DMS53 treated with DMSO at 0.1 percent for 48 hours (cell line): ENCODE measurements at regions not wholly inside any gene's neighbourhood (a gene's known extent, or its start where the extent isn't known, plus 50 kb on each side); places are given as distances from the start of the nearest gene placed in this dataset.
"Not testable (repeated sequence)": the region's sequence is repeated elsewhere in the genome, so short reads cannot be mapped to it uniquely, and the experiment has no call there.

Source experiments
- DNase-seq: peaks from one replicate; lab custom pipeline; 2025; ENCODE audit not compliant: unreplicated experiment; lab: John Stamatoyannopoulos, UW

DNA sequence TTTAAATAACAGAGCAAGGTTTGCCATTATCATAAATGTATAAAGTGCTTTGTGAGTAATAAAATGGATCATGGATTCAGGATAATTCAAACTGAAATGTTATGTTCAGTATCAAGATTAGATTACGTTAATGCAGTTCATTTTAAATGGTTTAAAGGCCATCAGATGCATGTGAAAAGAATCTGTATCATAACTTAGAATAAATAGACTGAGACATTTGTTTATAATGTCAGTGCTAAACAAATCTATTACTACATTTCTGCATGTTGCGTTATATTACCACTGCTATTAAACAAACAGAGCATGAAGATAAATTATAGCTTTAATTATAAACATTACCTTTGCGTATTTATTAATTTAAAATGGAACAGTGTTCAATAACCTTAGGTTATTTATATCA, 160.2 kb downstream of the TOX3 start:
- DNase-seq = no peak

DNA sequence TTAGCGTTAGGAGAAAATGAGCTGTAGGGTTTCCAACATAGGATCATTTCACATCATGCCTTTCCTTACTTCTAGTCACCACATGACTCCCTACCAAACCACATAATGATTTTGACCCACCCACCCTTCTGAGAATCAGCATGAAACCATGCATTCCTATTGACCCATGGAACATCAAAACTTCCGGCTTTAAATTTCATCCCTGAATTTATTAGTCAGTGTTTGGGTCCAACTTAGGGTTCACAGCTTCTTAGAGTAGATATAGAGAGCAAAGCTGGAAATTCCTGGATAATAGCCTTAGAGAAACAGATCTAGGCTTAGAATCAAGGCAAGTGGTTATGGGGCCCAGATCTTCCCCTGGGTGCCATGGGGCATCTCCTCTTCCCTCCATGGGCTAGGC, 162.6 kb downstream of the TOX3 start:
- no peak for DNase-seq

DNA sequence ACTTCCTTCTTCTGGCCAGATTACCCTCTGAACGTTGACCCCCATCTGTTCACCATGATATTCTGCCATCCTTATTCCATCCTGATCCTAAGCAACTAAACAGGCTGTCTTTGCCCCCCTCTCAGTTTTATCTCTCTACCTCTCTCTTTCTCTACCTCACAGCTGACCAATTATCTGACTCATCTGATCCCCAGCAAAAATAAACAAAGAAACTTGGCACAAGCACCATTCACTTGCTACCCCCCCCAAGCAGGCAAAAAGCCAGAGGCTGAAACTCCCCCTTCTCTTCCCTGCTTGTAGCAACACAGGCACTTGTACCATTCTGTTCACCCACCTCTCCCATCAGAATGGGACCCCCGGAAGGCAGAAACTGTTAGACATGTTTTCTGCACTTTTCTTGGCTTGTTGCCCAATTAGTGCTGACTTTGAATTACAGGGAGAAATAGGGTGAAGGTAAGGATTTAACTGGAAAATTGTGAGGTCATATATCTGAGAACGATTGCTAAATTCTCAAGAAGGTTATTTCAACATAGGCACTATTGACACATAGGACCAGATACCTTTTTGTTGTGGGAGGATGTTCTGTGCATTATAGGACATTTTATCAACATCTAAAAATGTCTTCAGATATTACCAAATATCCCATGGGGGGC, 163.2 kb downstream of the TOX3 start:
- peak; percentile 58 for DNase-seq

DNA sequence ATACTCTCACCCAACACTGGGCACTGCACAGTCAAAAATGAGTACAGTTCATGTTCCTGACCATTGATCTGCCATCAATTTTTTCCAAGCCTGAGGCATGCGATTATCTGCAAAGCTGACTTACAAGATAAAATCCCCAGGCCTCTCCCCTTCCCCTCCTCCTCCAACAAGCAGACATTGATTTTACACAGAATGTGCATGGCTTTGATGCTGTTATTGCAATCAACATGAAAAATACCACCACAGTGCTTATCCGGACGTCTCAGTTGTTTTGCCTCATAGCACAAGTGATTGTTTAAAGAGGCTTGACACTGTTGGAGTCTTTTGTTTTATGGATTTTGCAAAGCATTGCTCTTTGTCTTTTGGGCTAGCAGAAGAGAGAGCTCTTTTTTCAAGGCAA, 163.8 kb downstream of the TOX3 start:
- no peak for DNase-seq

DNA sequence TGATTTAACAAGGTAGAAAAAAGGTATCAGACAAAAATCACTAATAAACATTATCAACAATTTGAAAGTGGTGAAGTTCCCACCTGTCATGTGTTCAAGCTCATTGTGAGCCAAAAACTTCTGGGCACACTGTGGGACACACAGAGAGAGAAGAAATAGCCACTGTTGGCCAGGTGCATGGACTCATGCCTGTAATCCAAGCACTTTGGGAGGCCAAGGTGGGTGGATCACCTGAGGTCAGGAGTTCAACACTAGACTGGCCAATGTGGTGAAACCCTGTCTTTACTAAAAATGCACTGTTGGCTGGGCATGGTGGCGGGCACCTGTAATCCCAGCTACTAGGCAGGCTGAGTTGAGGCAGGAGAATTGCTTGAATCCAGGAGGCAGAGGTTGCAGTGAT, 167.4 kb downstream of the TOX3 start:
- DNase-seq = no peak

DNA sequence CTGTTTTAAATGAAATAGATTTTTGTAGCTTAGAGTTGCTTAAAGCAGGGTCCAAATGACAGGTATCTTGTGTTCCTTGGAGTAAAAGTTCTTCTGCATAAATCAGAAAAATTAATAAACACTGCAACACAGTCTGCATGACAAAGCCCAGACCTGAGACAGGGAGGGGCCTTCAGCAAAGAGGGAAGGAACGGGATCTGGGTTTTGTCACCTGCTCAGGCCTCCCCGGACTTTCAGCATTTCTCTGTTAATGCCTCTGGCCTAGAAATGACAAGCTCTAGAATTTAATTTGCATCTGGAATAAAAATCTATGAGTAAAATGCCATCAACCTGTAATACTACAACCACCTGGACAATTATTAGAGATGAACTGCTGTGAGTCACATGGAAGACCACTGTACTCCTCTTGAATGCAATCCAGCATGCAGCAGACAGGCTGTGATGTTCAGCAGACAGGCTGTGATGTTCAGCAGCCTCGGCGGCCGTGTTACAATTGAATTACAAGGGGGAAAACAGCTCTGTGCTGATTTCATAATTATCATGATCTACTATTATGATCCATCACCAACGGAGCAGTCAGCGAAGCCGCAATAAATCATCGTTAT, 170.2 kb downstream of the TOX3 start:
- DNase-seq = no peak

DNA sequence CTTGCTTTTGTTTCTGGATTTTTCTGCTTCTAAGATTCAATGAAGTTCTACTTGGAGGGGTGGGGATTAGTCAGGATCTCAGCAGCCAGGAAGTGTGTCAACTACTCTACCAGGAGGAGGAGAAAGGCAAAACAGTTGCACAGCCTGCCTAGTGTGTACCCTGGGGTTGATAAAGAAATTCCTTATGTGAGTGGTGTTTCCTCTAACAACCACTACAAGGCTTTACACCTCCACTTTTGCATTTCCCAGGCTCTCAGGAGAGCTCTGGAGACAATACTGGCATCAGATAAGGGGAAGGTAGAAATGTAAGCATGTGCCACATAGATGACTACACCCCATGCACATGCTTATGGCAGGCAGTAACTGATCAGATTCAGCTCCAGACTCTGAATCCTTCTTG, 174.6 kb downstream of the TOX3 start:
- DNase-seq = no peak

DNA sequence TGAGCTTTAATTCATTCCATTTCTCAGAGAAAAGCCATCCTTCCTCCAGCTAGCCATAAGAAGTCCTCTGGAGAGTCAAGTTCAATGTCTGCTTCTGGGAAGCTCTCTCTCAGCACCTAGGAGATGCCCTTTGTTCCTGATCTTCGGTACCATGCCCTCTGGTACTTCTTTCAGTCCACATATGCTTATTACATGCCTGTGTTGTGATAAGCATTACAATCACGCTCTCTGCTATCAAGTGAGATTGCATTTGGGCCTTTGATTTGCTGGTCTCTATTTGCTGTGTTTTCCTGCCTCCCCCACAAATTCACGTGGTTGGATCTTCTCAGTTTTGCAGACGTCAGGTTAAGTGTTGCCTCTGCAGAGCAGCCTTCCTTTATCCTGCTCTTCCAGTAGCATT, 178.1 kb downstream of the TOX3 start:
- no peak for DNase-seq

DNA sequence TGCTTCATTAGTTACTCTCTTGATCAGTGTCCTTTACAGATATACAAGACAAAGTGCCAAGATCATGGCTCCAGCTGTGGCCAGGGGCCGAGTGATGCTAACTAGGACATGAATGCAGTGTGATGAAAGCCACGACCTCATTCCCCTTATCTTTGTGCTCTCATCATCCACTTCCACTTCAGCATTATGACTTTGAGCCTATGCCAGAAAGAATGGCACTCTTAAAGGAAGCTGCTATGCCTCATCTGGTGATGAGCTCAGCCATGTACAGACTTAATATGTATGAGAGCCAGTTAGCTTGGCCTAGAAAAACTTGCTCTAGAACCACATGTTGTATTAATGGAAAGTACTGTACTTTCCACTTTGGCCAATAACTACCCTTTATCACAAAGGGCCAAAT, 179.1 kb downstream of the TOX3 start:
- DNase-seq = peak; percentile 6

DNA sequence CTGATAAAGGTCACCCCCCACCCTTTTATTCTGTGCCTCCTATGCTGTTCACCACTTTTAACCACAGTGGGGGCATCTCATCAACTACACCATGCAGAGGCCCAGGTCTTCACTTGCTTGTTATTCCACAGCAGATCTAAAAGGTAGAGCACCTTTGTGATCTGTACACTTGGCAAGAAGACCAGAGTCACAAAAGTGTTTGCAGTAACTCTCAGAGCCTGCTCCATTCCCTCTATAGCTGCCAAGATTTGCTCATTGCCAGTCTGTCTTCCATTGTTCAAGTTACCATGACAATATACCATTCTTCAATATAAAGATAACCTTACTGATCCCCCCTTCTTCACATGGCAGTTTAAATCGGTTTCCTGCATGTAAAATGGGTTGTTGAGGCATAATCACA, 180.0 kb downstream of the TOX3 start:
- DNase-seq = no peak

DNA sequence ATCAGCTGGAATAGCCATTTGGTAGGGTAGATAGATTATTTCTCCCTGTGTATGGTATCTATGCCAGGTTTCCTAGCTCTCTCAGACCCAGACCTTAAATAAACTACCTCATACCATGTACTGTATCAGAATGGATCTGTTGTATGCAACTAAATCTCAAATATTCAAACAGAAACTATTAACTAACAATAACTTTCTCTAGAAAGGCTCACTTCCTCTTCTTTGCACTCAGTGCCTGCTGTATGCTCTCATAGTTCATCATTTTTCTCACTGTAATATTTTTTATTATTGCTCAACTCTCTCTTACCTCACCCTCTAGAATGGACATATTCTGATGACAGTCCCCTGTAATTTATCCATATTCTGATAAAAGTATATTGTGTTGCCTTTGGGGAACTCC, 182.4 kb downstream of the TOX3 start:
- no peak for DNase-seq

DNA sequence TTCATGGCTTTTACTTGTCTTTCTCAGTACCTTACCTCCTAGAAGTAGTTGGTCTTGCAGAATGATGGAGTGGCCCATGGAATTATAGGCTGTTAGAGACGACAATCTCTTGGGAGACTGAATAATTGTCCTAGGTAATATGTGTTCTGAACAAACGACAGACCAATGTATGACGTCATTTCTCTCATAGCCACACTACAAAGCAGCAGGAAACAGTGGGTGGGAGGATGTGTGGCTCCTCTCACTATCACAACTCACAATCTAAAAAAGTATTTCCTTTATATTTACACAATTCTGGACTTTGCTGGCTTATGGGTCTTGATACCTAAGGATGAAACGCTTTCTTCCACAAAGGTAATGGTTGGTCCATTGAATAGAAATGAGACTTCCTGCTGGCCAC, 183.9 kb downstream of the TOX3 start:
- no peak for DNase-seq

DNA sequence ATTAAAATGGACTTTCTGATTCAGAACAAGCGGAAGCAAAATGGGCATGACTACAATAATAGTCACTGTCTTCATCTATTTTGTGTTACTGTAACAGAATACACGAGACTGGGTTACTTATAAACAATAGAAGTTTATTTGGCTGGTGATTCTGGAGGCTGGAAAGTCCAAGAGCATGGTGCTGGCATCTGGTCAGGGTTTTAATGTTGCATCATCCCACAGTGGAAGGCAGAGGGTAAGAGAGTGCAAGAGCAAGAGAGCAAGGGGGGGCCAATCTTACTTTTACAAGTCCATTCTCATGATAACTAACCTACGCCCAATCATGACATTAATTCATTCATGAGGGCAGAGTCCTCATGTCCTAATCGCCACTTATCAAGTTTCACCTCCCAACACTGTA, 189.2 kb downstream of the TOX3 start:
- DNase-seq = no peak

DNA sequence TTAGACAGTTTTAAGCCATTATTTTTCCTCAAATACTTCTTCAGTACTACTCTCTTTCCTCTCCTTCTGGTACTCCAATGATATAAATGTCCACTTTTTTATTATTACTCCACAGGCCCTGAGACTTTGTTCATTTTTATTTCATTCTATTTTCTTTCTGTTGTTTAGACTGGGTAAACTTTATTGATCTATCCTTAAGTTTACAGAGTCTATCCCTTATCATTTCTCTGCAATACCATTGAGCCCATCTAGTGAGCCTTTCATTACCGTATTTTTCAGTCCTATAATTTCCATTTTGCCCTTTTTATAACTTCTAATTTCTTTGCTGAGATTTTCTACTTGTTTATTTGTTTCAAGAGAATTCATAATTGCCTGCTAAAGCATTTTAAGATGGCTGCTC, 193.7 kb downstream of the TOX3 start:
- no peak for DNase-seq

DNA sequence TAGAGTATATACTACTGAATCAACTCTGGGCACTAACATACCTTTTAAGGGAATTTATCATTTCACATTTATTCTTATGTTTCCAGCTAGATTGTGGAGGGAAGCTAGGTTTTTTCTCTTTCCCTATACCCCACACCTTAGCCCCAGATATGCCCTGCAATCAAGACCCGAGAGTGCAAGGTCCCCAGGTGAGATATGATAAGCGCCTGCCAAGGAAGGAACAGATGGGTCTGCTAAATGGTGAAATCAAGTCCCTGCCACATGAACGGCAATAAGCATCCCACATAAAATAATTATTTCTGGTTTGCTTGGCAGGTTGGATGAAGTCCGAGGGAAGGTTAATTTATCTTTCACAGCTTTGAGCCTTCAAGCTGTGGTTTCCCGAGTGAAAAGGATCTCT, 195.5 kb downstream of the TOX3 start:
- DNase-seq = no peak

DNA sequence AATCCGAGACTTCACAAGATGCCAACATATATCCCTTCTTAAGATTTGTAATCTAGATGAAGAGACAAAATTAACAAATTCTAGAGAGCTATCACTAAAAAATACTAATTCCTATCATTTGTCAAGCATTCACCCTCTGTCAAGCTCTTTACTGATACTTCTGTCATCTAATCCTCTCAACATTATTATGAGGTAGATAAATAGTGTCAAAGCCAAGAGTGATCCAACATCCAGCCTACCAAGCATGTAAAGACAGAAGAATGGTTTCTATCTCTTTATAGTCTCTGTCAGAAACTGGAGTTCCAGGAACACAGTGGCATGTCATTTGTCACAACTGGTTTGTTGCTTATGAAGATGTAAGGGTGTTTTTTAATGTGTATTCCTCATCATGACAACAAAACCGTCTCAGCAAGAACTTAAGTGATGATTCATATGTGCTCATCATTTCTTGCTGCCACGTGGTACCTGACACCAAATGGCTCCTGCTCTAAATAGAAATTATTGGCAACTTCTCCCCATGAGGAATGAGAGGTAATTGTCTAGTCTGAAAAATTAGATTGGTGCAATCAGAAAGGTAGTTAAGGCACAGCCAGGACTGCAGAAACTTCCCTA, 196.8 kb downstream of the TOX3 start:
- DNase-seq = peak; percentile 31

DNA sequence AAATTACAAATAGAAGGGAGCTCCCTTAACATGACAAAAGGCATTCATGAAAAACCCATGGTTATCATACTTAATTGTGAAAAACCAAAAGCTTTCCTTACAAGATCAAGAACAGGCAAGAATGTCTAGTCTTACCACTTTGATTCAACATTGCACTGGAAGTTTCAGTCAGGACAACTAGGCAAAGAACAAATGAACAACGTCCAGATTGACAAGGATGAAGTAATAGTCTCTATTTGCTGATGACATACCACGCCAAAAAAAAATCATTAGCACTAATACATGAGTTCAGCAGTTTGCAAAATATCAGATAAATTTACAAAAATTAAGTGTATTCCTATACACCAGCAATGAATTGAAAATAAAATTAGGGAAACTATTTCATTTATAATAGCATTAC, 200.2 kb downstream of the TOX3 start:
- DNase-seq = no peak

DNA sequence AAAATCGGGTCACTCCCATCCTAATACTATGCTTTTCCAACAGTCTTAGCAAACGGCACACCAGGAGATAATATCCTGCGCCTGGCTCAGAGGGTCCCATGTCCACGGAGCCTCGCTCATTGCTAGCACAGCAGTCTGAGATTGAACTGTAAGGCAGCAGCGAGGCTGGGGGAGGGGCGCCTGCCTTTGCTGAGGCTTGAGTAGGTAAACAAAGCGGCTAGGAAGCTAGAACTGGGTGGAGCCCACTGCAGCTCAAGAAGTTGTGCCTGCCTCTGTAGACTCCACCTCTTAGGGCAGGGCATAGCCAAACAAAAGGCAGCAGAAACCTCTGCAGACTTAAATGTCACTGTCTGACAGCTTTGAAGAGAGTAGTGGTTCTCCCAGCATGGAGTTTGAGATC, 213.3 kb downstream of the TOX3 start:
- not testable (repeated sequence) for DNase-seq

DNA sequence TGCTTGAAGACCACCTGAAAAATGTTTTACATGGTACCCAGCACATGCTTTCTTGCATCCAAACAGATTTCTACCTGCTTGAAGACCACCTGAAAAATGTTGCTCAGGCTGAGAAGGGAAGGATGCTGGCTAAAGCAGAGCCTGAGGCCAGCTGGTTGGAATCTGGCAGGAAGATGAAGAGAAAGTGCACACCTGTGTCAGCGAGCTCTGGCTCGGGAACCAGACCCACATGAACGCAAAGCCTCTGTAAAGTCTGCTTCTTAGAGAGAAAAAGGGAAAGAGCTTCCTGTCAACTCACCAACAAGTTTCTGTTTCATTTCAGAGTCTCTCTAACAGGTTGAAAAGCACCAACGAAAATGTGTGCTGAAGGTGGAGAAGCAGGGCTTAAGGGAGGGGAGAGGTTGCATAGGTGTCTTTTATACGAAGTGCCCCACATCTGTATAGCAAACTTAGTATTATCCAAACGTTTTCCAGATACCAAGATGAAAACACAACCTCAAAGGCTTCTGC, 226.0 kb downstream of the TOX3 start:
- peak; percentile 9 for DNase-seq

DNA sequence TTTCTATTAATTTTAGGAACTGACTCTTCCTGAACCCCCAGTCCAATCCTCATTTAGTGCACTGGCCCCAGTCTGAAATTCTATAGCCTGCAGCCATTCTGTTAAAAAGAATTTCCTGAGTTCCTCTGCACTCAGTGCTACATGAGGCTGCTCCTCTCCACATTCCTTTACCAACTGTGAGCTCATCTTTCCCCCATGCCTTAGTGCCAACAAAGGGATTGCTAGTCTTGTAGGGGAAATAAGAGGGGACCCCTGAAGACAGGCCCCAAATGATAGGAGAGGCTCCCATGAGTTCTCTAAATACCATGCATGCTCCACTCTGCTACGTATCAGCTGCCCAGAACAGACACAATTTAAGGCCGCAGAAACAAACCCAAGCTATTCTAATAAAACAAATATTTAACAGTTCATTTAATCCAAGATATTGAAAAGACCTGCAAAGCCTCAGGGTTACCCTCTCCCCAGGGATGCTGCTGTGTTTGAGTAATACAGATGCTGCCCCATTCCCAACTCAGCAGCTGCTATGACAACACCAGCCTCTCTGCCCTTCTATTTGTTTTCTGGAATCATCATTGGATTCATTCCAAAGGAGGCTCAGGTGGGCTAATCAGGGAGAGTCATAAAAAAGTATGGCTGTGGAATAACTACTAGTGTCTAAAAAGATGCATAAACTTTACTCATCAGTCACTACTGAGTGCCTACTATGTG, 228.5 kb downstream of the TOX3 start:
- peak; percentile 73 for DNase-seq

DNA sequence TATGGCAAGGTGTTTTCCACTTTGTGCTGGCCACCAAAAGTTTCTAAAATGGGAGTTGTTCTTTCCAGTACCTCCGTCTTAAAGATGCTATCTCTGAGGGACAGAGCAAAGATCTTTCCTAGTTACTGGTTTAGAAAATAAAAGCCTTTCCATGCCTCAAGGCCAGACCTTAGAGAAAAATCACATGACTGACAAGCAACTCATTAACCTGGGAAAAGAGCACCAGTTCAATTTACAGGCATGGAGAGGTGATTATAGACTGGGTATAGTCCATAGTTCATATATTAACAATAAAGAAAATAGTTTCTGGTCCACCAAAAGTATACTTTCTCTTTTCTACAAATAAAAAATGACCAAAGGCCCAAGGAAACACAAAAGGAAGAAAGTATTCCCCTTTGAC, 230.7 kb downstream of the TOX3 start:
- DNase-seq = no peak

DNA sequence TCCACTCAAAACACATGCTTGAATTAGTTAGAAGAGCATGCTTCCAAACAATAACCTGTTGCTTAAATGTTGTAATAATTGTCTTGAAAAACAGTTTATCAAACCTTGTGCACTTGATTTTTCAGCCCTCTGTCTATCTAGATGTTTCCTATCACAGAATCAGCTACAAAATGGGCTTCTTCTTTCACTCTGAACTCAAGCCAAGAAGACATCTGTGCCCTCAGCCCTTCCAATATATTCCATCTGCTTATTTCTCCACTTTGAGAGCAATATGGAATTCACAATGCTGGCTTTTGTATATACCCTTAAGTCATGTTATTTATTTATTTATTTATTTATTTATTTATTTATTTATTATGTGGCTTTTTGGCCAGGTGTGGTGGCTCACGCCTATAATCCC, 234.2 kb downstream of the TOX3 start:
- DNase-seq = no peak
